GM23248 (cell line): ENCODE measurements at regions not wholly inside any gene's neighbourhood (a gene's known extent, or its start where the extent isn't known, plus 50 kb on each side); places are given as distances from the start of the nearest gene placed in this dataset.

Source experiments
- EZH2 ChIP-seq: fragments of 200-600 bp; sonication (generic); IDR thresholded peaks from 2 replicates; pipeline ENCODE4 v1.6.1; 2018; ENCODE audit warnings: antibody characterized with exemption, mild to moderate bottlenecking; ENCODE audit not compliant: insufficient read depth, poor library complexity, severe bottlenecking
- EZH2phosphoT487 ChIP-seq: fragments of 200-600 bp; sonication (generic); IDR thresholded peaks from 2 replicates; pipeline ENCODE4 v1.6.1; 2018; ENCODE audit warnings: antibody characterized with exemption, moderate library complexity, mild to moderate bottlenecking, low read depth; ENCODE audit not compliant: insufficient read depth

DNA sequence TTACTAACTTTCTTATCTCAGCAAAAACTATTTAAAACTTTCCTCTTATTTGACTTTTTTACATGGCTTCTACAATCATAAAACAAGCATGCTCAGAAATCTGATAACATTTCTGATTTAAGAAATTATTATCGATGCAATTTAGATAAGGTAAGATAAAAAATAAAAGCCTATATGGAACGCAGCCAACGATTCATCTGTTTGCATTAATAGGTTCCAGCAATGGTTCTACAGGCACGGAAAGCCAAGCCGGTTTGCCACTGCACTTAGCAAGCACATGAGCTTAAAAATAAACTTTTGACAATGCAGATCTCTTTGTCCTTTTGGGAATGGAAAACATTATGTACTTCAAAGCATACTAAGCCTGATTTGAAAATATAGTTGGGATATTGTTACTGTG is 77.5 kb upstream of the KCNK2 start:
- TF ChIP-seq EZH2, result no peak
- no peak for TF ChIP-seq EZH2phosphoT487
